PC-9 (cell line): ENCODE measurements at regions not wholly inside any gene's neighbourhood (a gene's known extent, or its start where the extent isn't known, plus 50 kb on each side); places are given as distances from the start of the nearest gene placed in this dataset.

Experiments used
- BruUV-seq: library from RNA; stranded (reverse); fragments of 400-500 nt; replicated peaks from 2 replicates; lab custom pipeline; 2021; lab: Mats Ljungman, UMichigan
- CTCF ChIA-PET: fragments of 300-600 bp; sonication (Branson Sonifier 250); formaldehyde crosslinking; loops from one replicate; lab custom pipeline; 2022; ENCODE audit warnings: antibody characterized with exemption; lab: Charles Lee
- POLR2A ChIA-PET: fragments of 300-600 bp; sonication (Branson Sonifier 250); formaldehyde crosslinking; loops from one replicate; lab custom pipeline; 2022; ENCODE audit warnings: antibody characterized with exemption; ENCODE audit not compliant: unreplicated experiment; lab: Charles Lee
- DNase-seq, 2 experiments: peaks; one replicate each; pipeline versions ENCODE4 v3.0.0 to v3.0.0-alpha.2; 2015 to 2022; ENCODE audit warnings: mixed read lengths in 1 of 2
- H2AFZ ChIP-seq: fragments of 200-600 bp; sonication (generic); 2 replicates; pipeline ENCODE4 v1.8.1; 2017; ENCODE audit warnings: antibody characterized with exemption
- H3F3A ChIP-seq: fragments of 200-600 bp; sonication (generic); 2 replicates; pipeline ENCODE4 v1.8.1; 2017; ENCODE audit warnings: antibody characterized with exemption, mild to moderate bottlenecking, low read depth; ENCODE audit not compliant: insufficient read depth
- H3K27ac ChIP-seq: fragments of 200-600 bp; sonication (generic); 2 replicates; pipeline ENCODE4 v1.6.1; 2016; ENCODE audit warnings: mixed run types
- H3K27me3 ChIP-seq: fragments of 200-600 bp; sonication (generic); 2 replicates; pipeline ENCODE4 v1.6.1; 2016; ENCODE audit warnings: low read depth, mixed run types; ENCODE audit not compliant: insufficient read depth
- H3K36me3 ChIP-seq: fragments of 200-600 bp; sonication (generic); 2 replicates; pipeline ENCODE4 v1.6.1; 2016; ENCODE audit warnings: low read depth, mixed run types
- H3K4me1 ChIP-seq: fragments of 200-600 bp; sonication (generic); replicated peaks from 2 replicates; pipeline ENCODE4 v1.6.1; 2016; ENCODE audit warnings: mixed run types; ENCODE audit not compliant: insufficient read depth
- H3K4me2 ChIP-seq: fragments of 200-600 bp; sonication (generic); 2 replicates; pipeline ENCODE4 v1.6.1; 2017; ENCODE audit warnings: mixed run types
- H3K4me3 ChIP-seq: fragments of 200-600 bp; sonication (generic); 2 replicates; pipeline ENCODE4 v1.6.1; 2016; ENCODE audit warnings: mixed run types
- H3K79me2 ChIP-seq: fragments of 200-600 bp; sonication (generic); 2 replicates; pipeline ENCODE4 v1.6.1; 2017; ENCODE audit warnings: low read depth, mixed run types
- H3K9me2 ChIP-seq: fragments of 200-600 bp; sonication (generic); 2 replicates; pipeline ENCODE4 v1.8.1; 2017; ENCODE audit warnings: mild to moderate bottlenecking; ENCODE audit not compliant: insufficient read depth
- H3K9me3 ChIP-seq: fragments of 200-600 bp; sonication (generic); 2 replicates; pipeline ENCODE4 v1.8.1; 2016; ENCODE audit warnings: low read depth; ENCODE audit not compliant: insufficient read depth
- H4K20me1 ChIP-seq: fragments of 200-600 bp; sonication (generic); 2 replicates; pipeline ENCODE4 v1.8.1; 2017; ENCODE audit not compliant: insufficient read depth
- EZH2 ChIP-seq: fragments of 200-600 bp; sonication (generic); IDR thresholded peaks from 2 replicates; pipeline ENCODE4 v1.8.0; 2017; ENCODE audit warnings: antibody characterized with exemption, low read depth
- intact Hi-C: fragments of 100-400 bp; cut with micrococcal nuclease; formaldehyde crosslinking; loops from one replicate; pipeline ENCODE4 v1.10.0; 2022; ENCODE audit not compliant: unreplicated experiment
- TF ChIP-seq, protein P1 (sequence below): fragments of 200-600 bp; sonication (generic); conservative IDR thresholded peaks from 2 replicates; pipeline ENCODE4 v1.6.1; 2017; ENCODE audit warnings: mixed run types, antibody characterized with exemption, mild to moderate bottlenecking, moderate library complexity

GRCh38 chr18:73656691-73657090, 490.9 kb downstream of the FBXO15 start:
- intact Hi-C loops: no loop called here
- TF ChIP-seq EZH2: no peak
- TF ChIP-seq, protein P1, sequence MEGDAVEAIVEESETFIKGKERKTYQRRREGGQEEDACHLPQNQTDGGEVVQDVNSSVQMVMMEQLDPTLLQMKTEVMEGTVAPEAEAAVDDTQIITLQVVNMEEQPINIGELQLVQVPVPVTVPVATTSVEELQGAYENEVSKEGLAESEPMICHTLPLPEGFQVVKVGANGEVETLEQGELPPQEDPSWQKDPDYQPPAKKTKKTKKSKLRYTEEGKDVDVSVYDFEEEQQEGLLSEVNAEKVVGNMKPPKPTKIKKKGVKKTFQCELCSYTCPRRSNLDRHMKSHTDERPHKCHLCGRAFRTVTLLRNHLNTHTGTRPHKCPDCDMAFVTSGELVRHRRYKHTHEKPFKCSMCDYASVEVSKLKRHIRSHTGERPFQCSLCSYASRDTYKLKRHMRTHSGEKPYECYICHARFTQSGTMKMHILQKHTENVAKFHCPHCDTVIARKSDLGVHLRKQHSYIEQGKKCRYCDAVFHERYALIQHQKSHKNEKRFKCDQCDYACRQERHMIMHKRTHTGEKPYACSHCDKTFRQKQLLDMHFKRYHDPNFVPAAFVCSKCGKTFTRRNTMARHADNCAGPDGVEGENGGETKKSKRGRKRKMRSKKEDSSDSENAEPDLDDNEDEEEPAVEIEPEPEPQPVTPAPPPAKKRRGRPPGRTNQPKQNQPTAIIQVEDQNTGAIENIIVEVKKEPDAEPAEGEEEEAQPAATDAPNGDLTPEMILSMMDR: no peak

GRCh38 chr18:73653827-73654226, 493.8 kb downstream of the FBXO15 start:
- H3K79me2 ChIP-seq: no peaks in the 10 kb centered on the region
- H3F3A ChIP-seq: no peaks in the 10 kb centered on the region
- H3K27me3 ChIP-seq: no peaks in the 10 kb centered on the region
- TF ChIP-seq, protein P1: no peak
- TF ChIP-seq EZH2: no peak
- no peak overlapping the region for H3K4me2 ChIP-seq
- no TSS peak for BruUV-seq
- CTCF ChIA-PET: interaction anchor here (0.6 kb wide), 1 partner anchor 242 kb away, joined by 3 read pairs; no protein-coding TSS in a partner anchor
- H3K27ac ChIP-seq: no peak overlapping the region
- H3K36me3 ChIP-seq: no peaks in the 10 kb centered on the region
- POLR2A ChIA-PET: no interaction called here
- no peaks in the 10 kb centered on the region for H3K9me3 ChIP-seq
- H3K9me2 ChIP-seq: 0 out of 2 replicates have a peak, but pooled peaks cover 5% of the 10 kb centered on the region
- H3K4me1 ChIP-seq: no peaks in the 10 kb centered on the region
- no peak for DNase-seq
- no peak overlapping the region for H2AFZ ChIP-seq
- no peaks in the 10 kb centered on the region for H4K20me1 ChIP-seq
- H3K4me3 ChIP-seq: no peak overlapping the region
- intact Hi-C loops: no loop called here

More at GRCh38 chr18:73656691-73657090, 490.9 kb downstream of the FBXO15 start:
- no peak overlapping the region for H2AFZ ChIP-seq
- H3K27me3 ChIP-seq: no peaks in the 10 kb centered on the region
- H3K4me1 ChIP-seq: no peaks in the 10 kb centered on the region
- no peaks in the 10 kb centered on the region for H3F3A ChIP-seq
- no peak overlapping the region for H3K4me3 ChIP-seq
- H3K36me3 ChIP-seq: no peaks in the 10 kb centered on the region
- ChIA-PET POLR2A (no interaction called here), CTCF (no interaction called here)
- no peaks in the 10 kb centered on the region for H3K79me2 ChIP-seq
- no peak overlapping the region for H3K27ac ChIP-seq
- no peak for DNase-seq
- no peaks in the 10 kb centered on the region for H3K9me2 ChIP-seq
- H3K4me2 ChIP-seq: no peak overlapping the region
- no peaks in the 10 kb centered on the region for H3K9me3 ChIP-seq
- BruUV-seq: no TSS peak
- H4K20me1 ChIP-seq: no peaks in the 10 kb centered on the region

DNA sequence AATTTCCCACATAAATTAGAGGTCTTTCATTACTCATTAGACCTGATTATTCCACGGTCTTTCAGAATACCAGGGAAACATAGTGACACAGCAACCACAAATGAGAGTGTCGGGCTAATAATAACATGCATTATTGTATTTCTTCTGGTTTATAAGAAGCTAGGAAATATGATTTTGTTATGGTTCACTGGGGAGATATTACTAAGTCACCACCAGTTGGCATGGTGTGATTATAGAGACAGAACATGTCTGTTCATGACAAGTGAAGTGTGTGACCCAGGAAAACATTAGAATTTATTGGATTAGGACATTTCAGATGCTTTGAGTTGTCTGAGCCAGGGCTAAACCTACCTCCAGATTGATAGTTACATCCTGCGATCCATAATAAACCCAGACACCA, 494.4 kb downstream of the FBXO15 start:
- no peak overlapping the region for H3K4me2 ChIP-seq

More for the DNA sequence above, 494.4 kb downstream of the FBXO15 start:
- Histone ChIP-seq H3K9me2 (0 out of 2 replicates have a peak, but pooled peaks cover 5% of the 10 kb centered on the region), H3K27ac (no peak overlapping the region), H3K36me3 (no peaks in the 10 kb centered on the region), H3K27me3 (no peaks in the 10 kb centered on the region), H3K4me3 (no peak overlapping the region), H4K20me1 (no peaks in the 10 kb centered on the region), H3F3A (no peaks in the 10 kb centered on the region), H3K79me2 (no peaks in the 10 kb centered on the region), H3K4me1 (no peaks in the 10 kb centered on the region), H3K9me3 (no peaks in the 10 kb centered on the region), H2AFZ (no peak overlapping the region)
- DNase-seq: no peak
- ChIA-PET CTCF (interaction anchor here (0.6 kb wide), 1 partner anchor 243 kb away, joined by 3 read pairs; no protein-coding TSS in a partner anchor), POLR2A (no interaction called here)
- BruUV-seq: no TSS peak
- TF ChIP-seq, protein P1: no peak
- no peak for TF ChIP-seq EZH2
- intact Hi-C loops: no loop called here
